ENCODE measurements at regions not wholly inside any gene's neighbourhood (a gene's known extent, or its start where the extent isn't known, plus 50 kb on each side); places are given as distances from the start of the nearest gene placed in this dataset.

DNA sequence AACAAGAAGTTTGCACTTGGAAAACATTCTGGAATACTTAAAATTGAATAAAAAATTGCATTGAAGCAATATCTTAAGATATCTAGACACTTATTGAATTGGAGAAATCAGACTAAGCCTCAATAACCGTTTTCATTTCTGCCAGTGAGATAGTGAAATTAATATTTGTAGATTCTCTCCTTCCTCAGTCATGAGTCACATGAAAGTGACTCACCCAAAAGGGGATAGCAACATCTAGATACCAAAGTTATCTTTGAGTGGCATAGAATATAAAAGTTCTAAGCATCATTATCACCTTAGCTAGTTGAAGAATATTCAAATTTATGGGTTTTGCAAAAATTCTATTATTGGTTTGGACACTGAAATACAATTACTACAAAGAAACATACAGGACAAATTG, 614.8 kb upstream of the ZNF717 start:
- TF ChIP-seq POLR2AphosphoS5 (IDR thresholded peaks at IDR 0.05; ENCODE audit: low read depth, low read length), result no peak
- no peak for TF ChIP-seq SIN3A (IDR thresholded peaks at IDR 0.05; ENCODE audit: borderline replicate concordance, insufficient read depth, low read length)
- TF ChIP-seq TAF1 (IDR thresholded peaks at IDR 0.05; ENCODE audit: borderline replicate concordance, insufficient read depth, low read length), result no peak
